Ramos (cell line): ENCODE measurements at regions not wholly inside any gene's neighbourhood (a gene's known extent, or its start where the extent isn't known, plus 50 kb on each side); places are given as distances from the start of the nearest gene placed in this dataset.

ENCODE experiments used
- in situ Hi-C: fragments of 300-500 bp; cut with MboI; formaldehyde crosslinking; loops from one replicate; pipeline ENCODE4 v1.14.3; 2022; ENCODE audit warnings: low sequenced_read_pairs; ENCODE audit not compliant: unreplicated experiment

- in situ Hi-C loops: no loop called here
These were observed 51.0 kb downstream of the FAT4 start for GRCh38 chr4:125365731-125366130.

- in situ Hi-C loops: no loop called here
These were observed 53.4 kb downstream of the FAT4 start for GRCh38 chr4:125368146-125368545.

- in situ Hi-C loops: no loop called here
These were observed 53.9 kb downstream of the FAT4 start for GRCh38 chr4:125368671-125369081.

- in situ Hi-C loops: no loop called here
These were observed 54.3 kb downstream of the FAT4 start for GRCh38 chr4:125369098-125369497.

GRCh38 chr4:125370478-125370877 lies 55.7 kb downstream of the FAT4 start:
- in situ Hi-C loops: no loop called here

- in situ Hi-C loops: no loop called here
These were observed 68.2 kb downstream of the FAT4 start for GRCh38 chr4:125382995-125383394.

- in situ Hi-C loops: no loop called here
These were observed 73.0 kb downstream of the FAT4 start for GRCh38 chr4:125387770-125388169.

- in situ Hi-C loops: no loop called here
These were observed 73.9 kb downstream of the FAT4 start for GRCh38 chr4:125388613-125389012.

GRCh38 chr4:125389713-125390112 lies 75.0 kb downstream of the FAT4 start:
- in situ Hi-C loops: no loop called here

GRCh38 chr4:125390126-125390525 lies 75.4 kb downstream of the FAT4 start:
- in situ Hi-C loops: no loop called here

- in situ Hi-C loops: no loop called here
These were observed 76.0 kb downstream of the FAT4 start for GRCh38 chr4:125390727-125391126.

- in situ Hi-C loops: no loop called here
These were observed 77.9 kb downstream of the FAT4 start for GRCh38 chr4:125392694-125393093.

- in situ Hi-C loops: no loop called here
These were observed 79.1 kb downstream of the FAT4 start for GRCh38 chr4:125393825-125394224.

GRCh38 chr4:125397226-125397625 lies 82.5 kb downstream of the FAT4 start:
- in situ Hi-C loops: no loop called here

GRCh38 chr4:125398263-125399002 lies 83.7 kb downstream of the FAT4 start:
- in situ Hi-C loops: no loop called here

GRCh38 chr4:125400756-125401155 lies 86.0 kb downstream of the FAT4 start:
- in situ Hi-C loops: no loop called here

GRCh38 chr4:125401784-125402183 lies 87.0 kb downstream of the FAT4 start:
- in situ Hi-C loops: no loop called here

GRCh38 chr4:125420526-125420925 lies 105.8 kb downstream of the FAT4 start:
- in situ Hi-C loops: no loop called here

GRCh38 chr4:125421547-125421946 lies 106.8 kb downstream of the FAT4 start:
- in situ Hi-C loops: no loop called here

- in situ Hi-C loops: no loop called here
These were observed 108.4 kb downstream of the FAT4 start for GRCh38 chr4:125423124-125423523.

GRCh38 chr4:125428832-125429231 lies 114.1 kb downstream of the FAT4 start:
- in situ Hi-C loops: no loop called here

- in situ Hi-C loops: no loop called here
These were observed 115.3 kb downstream of the FAT4 start for GRCh38 chr4:125430086-125430485.
